ENCODE measurements at regions not wholly inside any gene's neighbourhood (a gene's known extent, or its start where the extent isn't known, plus 50 kb on each side); places are given as distances from the start of the nearest gene placed in this dataset.

GRCh38 chr16:73878611-73879010 is 418.0 kb upstream of the PSMD7 start:
- no peak for TF ChIP-seq SUZ12 (IDR thresholded peaks at IDR 0.05)
- no peak for TF ChIP-seq ARNT (IDR thresholded peaks at IDR 0.05)

All from HEK293T (cell line).